ENCODE measurements at regions not wholly inside any gene's neighbourhood (a gene's known extent, or its start where the extent isn't known, plus 50 kb on each side); places are given as distances from the start of the nearest gene placed in this dataset.

DNA sequence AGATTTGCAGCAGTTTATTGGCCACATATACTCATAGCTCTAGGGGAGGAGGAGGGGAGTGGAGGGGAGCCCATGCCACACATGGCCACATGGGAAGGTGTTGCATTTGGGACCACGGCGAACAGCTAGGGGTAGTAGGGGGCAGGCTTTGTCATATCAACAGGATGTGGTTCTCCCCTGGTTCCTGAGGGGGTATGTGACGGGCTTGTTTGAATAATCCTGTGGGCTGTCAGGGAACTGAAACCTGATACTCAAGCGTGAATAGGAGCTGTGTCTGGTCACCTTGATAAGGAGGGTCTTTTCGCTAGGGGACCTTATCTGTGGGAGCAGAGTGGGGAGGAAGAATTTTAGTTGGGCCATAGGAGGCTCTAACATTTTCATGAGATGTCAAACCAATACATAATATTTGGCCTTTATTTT is 264.7 kb downstream of the CTH start (continued):
- TF ChIP-seq STAT5A (IDR thresholded peaks at IDR 0.05; ENCODE audit: borderline replicate concordance, low read length): peak; percentile 94
- TF ChIP-seq MAZ (CRISPR knock-in tag; conservative IDR thresholded peaks at IDR 0.05 in 1 of 2, IDR thresholded peaks at IDR 0.05 in 1 of 2): peak; percentile 47 to 82; a peak in 3 of 4 replicates
- TF ChIP-seq ZNF133 (CRISPR knock-in tag; IDR thresholded peaks at IDR 0.05): no peak
- TF ChIP-seq NR2C2 (CRISPR knock-in tag; IDR thresholded peaks at IDR 0.05): no peak
- TF ChIP-seq NR2C2 (tag; IDR thresholded peaks at IDR 0.05): no peak
- TF ChIP-seq NFATC3 (IDR thresholded peaks at IDR 0.05): peak; percentile 23; the same call in 1 of the 2 replicates
- TF ChIP-seq FOXJ3 (CRISPR knock-in tag; IDR thresholded peaks at IDR 0.05): no peak
- TF ChIP-seq HNRNPH1 (optimal IDR thresholded peaks at IDR 0.05; ENCODE audit: low read depth, low read length): no peak
- TF ChIP-seq, protein P1, sequence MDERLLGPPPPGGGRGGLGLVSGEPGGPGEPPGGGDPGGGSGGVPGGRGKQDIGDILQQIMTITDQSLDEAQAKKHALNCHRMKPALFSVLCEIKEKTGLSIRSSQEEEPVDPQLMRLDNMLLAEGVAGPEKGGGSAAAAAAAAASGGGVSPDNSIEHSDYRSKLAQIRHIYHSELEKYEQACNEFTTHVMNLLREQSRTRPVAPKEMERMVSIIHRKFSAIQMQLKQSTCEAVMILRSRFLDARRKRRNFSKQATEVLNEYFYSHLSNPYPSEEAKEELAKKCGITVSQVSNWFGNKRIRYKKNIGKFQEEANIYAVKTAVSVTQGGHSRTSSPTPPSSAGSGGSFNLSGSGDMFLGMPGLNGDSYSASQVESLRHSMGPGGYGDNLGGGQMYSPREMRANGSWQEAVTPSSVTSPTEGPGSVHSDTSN (CRISPR knock-in tag; IDR thresholded peaks at IDR 0.05; ENCODE audit: low read depth): no peak
- TF ChIP-seq, protein P1 (tag; conservative IDR thresholded peaks at IDR 0.05; ENCODE audit: low read depth): peak; percentile 46
- TF ChIP-seq, protein P2, sequence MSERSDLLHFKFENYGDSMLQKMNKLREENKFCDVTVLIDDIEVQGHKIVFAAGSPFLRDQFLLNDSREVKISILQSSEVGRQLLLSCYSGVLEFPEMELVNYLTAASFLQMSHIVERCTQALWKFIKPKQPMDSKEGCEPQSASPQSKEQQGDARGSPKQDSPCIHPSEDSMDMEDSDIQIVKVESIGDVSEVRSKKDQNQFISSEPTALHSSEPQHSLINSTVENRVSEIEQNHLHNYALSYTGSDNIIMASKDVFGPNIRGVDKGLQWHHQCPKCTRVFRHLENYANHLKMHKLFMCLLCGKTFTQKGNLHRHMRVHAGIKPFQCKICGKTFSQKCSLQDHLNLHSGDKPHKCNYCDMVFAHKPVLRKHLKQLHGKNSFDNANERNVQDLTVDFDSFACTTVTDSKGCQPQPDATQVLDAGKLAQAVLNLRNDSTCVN (CRISPR knock-in tag; IDR thresholded peaks at IDR 0.05): no peak
- peak; percentile 99 for TF ChIP-seq SMARCA4 (IDR thresholded peaks at IDR 0.05)
- TF ChIP-seq KDM1A (IDR thresholded peaks at IDR 0.05): peak; percentile 80 to 85
- no peak for TF ChIP-seq ELF1 (tag; IDR thresholded peaks at IDR 0.05)
- peak; percentile 68 for TF ChIP-seq EP400 (IDR thresholded peaks at IDR 0.05)
- TF ChIP-seq MYBL2 (IDR thresholded peaks at IDR 0.05; ENCODE audit: low read depth): peak; percentile 56; the same call in 1 of the 2 replicates
- TF ChIP-seq MYBL2 (CRISPR knock-in tag; IDR thresholded peaks at IDR 0.05; ENCODE audit: borderline replicate concordance): no peak
- TF ChIP-seq ZNF175 (CRISPR knock-in tag; IDR thresholded peaks at IDR 0.05; ENCODE audit: low read depth): peak; percentile 50; the same call in 1 of the 2 replicates
- TF ChIP-seq HOXB6 (CRISPR knock-in tag; IDR thresholded peaks at IDR 0.05; ENCODE audit: borderline replicate concordance): no peak
- TF ChIP-seq ELF4 (CRISPR knock-in tag; IDR thresholded peaks at IDR 0.05): 0 out of 2 replicates have a peak, but pooled peaks have one; percentile 59
- TF ChIP-seq ZNF274 (IDR thresholded peaks at IDR 0.05; ENCODE audit: borderline replicate concordance, low read depth, low read length): no peak
- TF ChIP-seq, protein P3, sequence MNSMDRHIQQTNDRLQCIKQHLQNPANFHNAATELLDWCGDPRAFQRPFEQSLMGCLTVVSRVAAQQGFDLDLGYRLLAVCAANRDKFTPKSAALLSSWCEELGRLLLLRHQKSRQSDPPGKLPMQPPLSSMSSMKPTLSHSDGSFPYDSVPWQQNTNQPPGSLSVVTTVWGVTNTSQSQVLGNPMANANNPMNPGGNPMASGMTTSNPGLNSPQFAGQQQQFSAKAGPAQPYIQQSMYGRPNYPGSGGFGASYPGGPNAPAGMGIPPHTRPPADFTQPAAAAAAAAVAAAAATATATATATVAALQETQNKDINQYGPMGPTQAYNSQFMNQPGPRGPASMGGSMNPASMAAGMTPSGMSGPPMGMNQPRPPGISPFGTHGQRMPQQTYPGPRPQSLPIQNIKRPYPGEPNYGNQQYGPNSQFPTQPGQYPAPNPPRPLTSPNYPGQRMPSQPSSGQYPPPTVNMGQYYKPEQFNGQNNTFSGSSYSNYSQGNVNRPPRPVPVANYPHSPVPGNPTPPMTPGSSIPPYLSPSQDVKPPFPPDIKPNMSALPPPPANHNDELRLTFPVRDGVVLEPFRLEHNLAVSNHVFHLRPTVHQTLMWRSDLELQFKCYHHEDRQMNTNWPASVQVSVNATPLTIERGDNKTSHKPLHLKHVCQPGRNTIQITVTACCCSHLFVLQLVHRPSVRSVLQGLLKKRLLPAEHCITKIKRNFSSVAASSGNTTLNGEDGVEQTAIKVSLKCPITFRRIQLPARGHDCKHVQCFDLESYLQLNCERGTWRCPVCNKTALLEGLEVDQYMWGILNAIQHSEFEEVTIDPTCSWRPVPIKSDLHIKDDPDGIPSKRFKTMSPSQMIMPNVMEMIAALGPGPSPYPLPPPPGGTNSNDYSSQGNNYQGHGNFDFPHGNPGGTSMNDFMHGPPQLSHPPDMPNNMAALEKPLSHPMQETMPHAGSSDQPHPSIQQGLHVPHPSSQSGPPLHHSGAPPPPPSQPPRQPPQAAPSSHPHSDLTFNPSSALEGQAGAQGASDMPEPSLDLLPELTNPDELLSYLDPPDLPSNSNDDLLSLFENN (IDR thresholded peaks at IDR 0.05; ENCODE audit: low read depth in 2 of 2, low read length in 2 of 2): peak in 1 of 2 experiments; percentile 95; a peak in 2 of 4 replicates
- TF ChIP-seq RFX1 (IDR thresholded peaks at IDR 0.05): no peak
- 0 out of 2 replicates have a peak, but pooled peaks have one; percentile 50 for TF ChIP-seq NCOA6 (IDR thresholded peaks at IDR 0.05)
- no peak for TF ChIP-seq NR3C1 (CRISPR knock-in tag; IDR thresholded peaks at IDR 0.05)

Data from K562 (cell line).